ENCODE measurements at regions not wholly inside any gene's neighbourhood (a gene's known extent, or its start where the extent isn't known, plus 50 kb on each side); places are given as distances from the start of the nearest gene placed in this dataset.

- TF ChIP-seq FOXA1 (IDR thresholded peaks at IDR 0.05) (no peak), FOXK2 (IDR thresholded peaks at IDR 0.05) (no peak), FOXM1 (IDR thresholded peaks at IDR 0.05; ENCODE audit: borderline replicate concordance) (no peak), TARDBP (IDR thresholded peaks at IDR 0.05) (no peak), ELF4 (IDR thresholded peaks at IDR 0.05) (no peak), SUZ12 (IDR thresholded peaks at IDR 0.05) (no peak), ZNF384 (IDR thresholded peaks at IDR 0.05) (no peak), NFRKB (IDR thresholded peaks at IDR 0.05) (no peak), BHLHE40 (IDR thresholded peaks at IDR 0.05; ENCODE audit: borderline replicate concordance) (no peak)
Measured at GRCh38 chr6:138662471-138662870, 111.1 kb upstream of the CCDC28A start.
